Transverse colon (tissue), 4 donors: ENCODE measurements at regions not wholly inside any gene's neighbourhood (a gene's known extent, or its start where the extent isn't known, plus 50 kb on each side); places are given as distances from the start of the nearest gene placed in this dataset.

ENCODE experiments used
- CTCF ChIP-seq, 5 experiments: fragments of 200-600 bp in 3 of 5; fragments of 450-650 bp in 2 of 5; sonication (generic) in 3 of 5; IDR thresholded peaks; 1 replicate in 2 of 5; 2 replicates in 3 of 5; pipeline ENCODE4 v1.5.1; 2016 to 2017; ENCODE audit warnings: antibody characterized with exemption in 5 of 5, inconsistent platforms in 3 of 5, mild to moderate bottlenecking in 2 of 5, moderate library complexity in 1 of 5
- EP300 ChIP-seq: sonication (generic); formaldehyde crosslinking; IDR thresholded peaks from one replicate; pipeline ENCODE4 v1.6.1; 2017; ENCODE audit warnings: antibody characterized with exemption, low read depth
- POLR2A ChIP-seq: fragments of 450-650 bp; IDR thresholded peaks from one replicate; pipeline ENCODE4 v1.6.1; 2016; ENCODE audit warnings: antibody characterized with exemption, mild to moderate bottlenecking, moderate library complexity
- POLR2AphosphoS5 ChIP-seq, 3 donors: sonication (generic); formaldehyde crosslinking; IDR thresholded peaks; one replicate each; pipeline ENCODE4 v1.6.1; 2016; ENCODE audit warnings: antibody characterized with exemption in 3 of 3

GRCh38 chr12:124437617-124438436 is 129.6 kb downstream of the NCOR2 start:
- no peak for TF ChIP-seq CTCF (IDR thresholded peaks at IDR 0.05)
- TF ChIP-seq EP300 = no peak
- no peak for TF ChIP-seq POLR2A
- no peak for TF ChIP-seq POLR2AphosphoS5 (IDR thresholded peaks at IDR 0.05)
